Stimulated activated CD4-positive, alpha-beta T cell treated with anti-CD3 and anti-CD28 coated beads, TNF-alpha, amount 100 ng/mL, for 48 hours (primary cell): ENCODE measurements at regions not wholly inside any gene's neighbourhood (a gene's known extent, or its start where the extent isn't known, plus 50 kb on each side); places are given as distances from the start of the nearest gene placed in this dataset.

ENCODE experiments used
- DNase-seq, 3 donors: peaks; one replicate each; pipeline ENCODE4 v3.0.0-alpha.2; 2020; ENCODE audit warnings: low read depth in 3 of 3

GRCh38 chr15:58324533-58324932, 107.3 kb upstream of the LIPC start:
- no peak for DNase-seq

- DNase-seq = no peak
Observed at GRCh38 chr15:58327958-58328357, 103.8 kb upstream of the LIPC start.

- DNase-seq = no peak
Observed at GRCh38 chr15:58329211-58329610, 102.6 kb upstream of the LIPC start.

- no peak for DNase-seq
Observed at GRCh38 chr15:58329781-58330671, 101.8 kb upstream of the LIPC start.

- no peak for DNase-seq
Observed at GRCh38 chr15:58330741-58331559, 100.8 kb upstream of the LIPC start.

GRCh38 chr15:58331560-58331912, 100.3 kb upstream of the LIPC start:
- DNase-seq = no peak

GRCh38 chr15:58331913-58332675, 99.7 kb upstream of the LIPC start:
- peak; percentile 84 to 90 (median 89) for DNase-seq

- DNase-seq = no peak
Observed at GRCh38 chr15:58332676-58333400, 99.0 kb upstream of the LIPC start.

GRCh38 chr15:58334803-58335202, 97.0 kb upstream of the LIPC start:
- no peak for DNase-seq

- DNase-seq = no peak
Observed at GRCh38 chr15:58336161-58336560, 95.6 kb upstream of the LIPC start.

- no peak for DNase-seq
Observed at GRCh38 chr15:58340176-58340575, 91.6 kb upstream of the LIPC start.

- DNase-seq = no peak
Observed at GRCh38 chr15:58342508-58342907, 89.3 kb upstream of the LIPC start.

GRCh38 chr15:58344213-58345070, 87.3 kb upstream of the LIPC start:
- no peak for DNase-seq

- DNase-seq = no peak
Observed at GRCh38 chr15:58346361-58346760, 85.4 kb upstream of the LIPC start.

GRCh38 chr15:58348095-58348812, 83.5 kb upstream of the LIPC start:
- no peak for DNase-seq

- DNase-seq = no peak
Observed at GRCh38 chr15:58352026-58352929, 79.5 kb upstream of the LIPC start.

- DNase-seq = no peak
Observed at GRCh38 chr15:58355382-58355971, 76.3 kb upstream of the LIPC start.

GRCh38 chr15:58355973-58356372, 75.8 kb upstream of the LIPC start:
- no peak for DNase-seq
